IPS DF 6.9 (cell line): ENCODE measurements at regions not wholly inside any gene's neighbourhood (a gene's known extent, or its start where the extent isn't known, plus 50 kb on each side); places are given as distances from the start of the nearest gene placed in this dataset.
"Not testable (repeated sequence)": the region's sequence is repeated elsewhere in the genome, so short reads cannot be mapped to it uniquely, and the experiment has no call there.

Experiments
- DNase-seq: peaks from one replicate; pipeline ENCODE4 v3.0.0-alpha.2; 2013; ENCODE audit warnings: low read depth, low spot score
- H3K27ac ChIP-seq: one replicate; pipeline ENCODE4 v1.5.1; 2013; ENCODE audit warnings: low read length, control low read depth
- H3K27me3 ChIP-seq: 2 replicates; pipeline ENCODE4 v1.6.1; 2013; ENCODE audit warnings: mild to moderate bottlenecking, low read length; ENCODE audit not compliant: control insufficient read depth, insufficient read depth
- H3K36me3 ChIP-seq: 2 replicates; pipeline ENCODE4 v1.6.1; 2013; ENCODE audit warnings: low read length; ENCODE audit not compliant: control insufficient read depth, insufficient read depth
- H3K4me1 ChIP-seq: 2 replicates; pipeline ENCODE4 v1.6.1; 2013; ENCODE audit warnings: low read length; ENCODE audit not compliant: control insufficient read depth, insufficient read depth
- H3K4me3 ChIP-seq: 2 replicates; pipeline ENCODE4 v1.5.1; 2013; ENCODE audit warnings: mild to moderate bottlenecking, low read length
- H3K9me3 ChIP-seq: 2 replicates; pipeline ENCODE4 v1.6.1; 2013; ENCODE audit warnings: low read length, inconsistent platforms; ENCODE audit not compliant: control insufficient read depth, insufficient read depth
- WGBS: extraction: QIAGEN DNeasy Blood & Tissue Kit; methylation state at CpG from one replicate; pipeline ENCODE4 v1.1.7; 2013; ENCODE audit warnings: mixed read lengths, missing lambda C conversion rate; ENCODE audit not compliant: insufficient read length, insufficient coverage; 5-methylcytosine and 5-hydroxymethylcytosine counted together

- DNase-seq: no peak
- Histone ChIP-seq H3K4me3 (no peak overlapping the region), H3K9me3 (no peaks in the 10 kb centered on the region), H3K4me1 (no peaks in the 10 kb centered on the region), H3K36me3 (no peaks in the 10 kb centered on the region), H3K27ac (no peak overlapping the region), H3K27me3 (no peaks in the 10 kb centered on the region)
- no CpG with 5 or more reads among the region's 9 CpGs for WGBS
Observed at GRCh38 chr13:76829572-76830327, 56.5 kb downstream of the KCTD12 start.

- no peak for DNase-seq
- H3K27me3 ChIP-seq: no peaks in the 10 kb centered on the region
- WGBS: no CpG with 5 or more reads among the region's 3 CpGs
Observed at GRCh38 chr13:76828316-76828741, 57.9 kb downstream of the KCTD12 start.

GRCh38 chr13:76826527-76826926 lies 59.7 kb downstream of the KCTD12 start:
- H3K9me3 ChIP-seq: no peaks in the 10 kb centered on the region
- no peaks in the 10 kb centered on the region for H3K27me3 ChIP-seq
- H3K27ac ChIP-seq: no peak overlapping the region
- no peak overlapping the region for H3K4me3 ChIP-seq
- WGBS: no CpG with 5 or more reads among the region's 5 CpGs
- H3K4me1 ChIP-seq: no peaks in the 10 kb centered on the region
- no peaks in the 10 kb centered on the region for H3K36me3 ChIP-seq
- DNase-seq: no peak

More at GRCh38 chr13:76828316-76828741, 57.9 kb downstream of the KCTD12 start:
- H3K9me3 ChIP-seq: no peaks in the 10 kb centered on the region
- no peak overlapping the region for H3K4me3 ChIP-seq
- H3K36me3 ChIP-seq: no peaks in the 10 kb centered on the region
- no peak overlapping the region for H3K27ac ChIP-seq
- H3K4me1 ChIP-seq: no peaks in the 10 kb centered on the region

GRCh38 chr13:76825430-76825829 lies 60.8 kb downstream of the KCTD12 start:
- DNase-seq: no peak
- no CpG with 5 or more reads among the region's 1 CpG for WGBS
- H3K27ac ChIP-seq: no peak overlapping the region

GRCh38 chr13:76823969-76824368 lies 62.2 kb downstream of the KCTD12 start:
- no peak for DNase-seq
- Histone ChIP-seq H3K36me3 (no peaks in the 10 kb centered on the region), H3K27ac (no peak overlapping the region), H3K9me3 (no peaks in the 10 kb centered on the region; the same call in 1 of the 2 replicates), H3K4me3 (no peak overlapping the region), H3K27me3 (no peaks in the 10 kb centered on the region), H3K4me1 (no peaks in the 10 kb centered on the region)

More at GRCh38 chr13:76825430-76825829, 60.8 kb downstream of the KCTD12 start:
- H3K27me3 ChIP-seq: no peaks in the 10 kb centered on the region
- H3K4me3 ChIP-seq: no peak overlapping the region
- H3K36me3 ChIP-seq: no peaks in the 10 kb centered on the region
- no peaks in the 10 kb centered on the region for H3K9me3 ChIP-seq
- no peaks in the 10 kb centered on the region for H3K4me1 ChIP-seq

- no peak for DNase-seq
- no CpG with 5 or more reads among the region's 2 CpGs for WGBS
- no peaks in the 10 kb centered on the region for H3K36me3 ChIP-seq
Observed at GRCh38 chr13:76822698-76823267, 63.4 kb downstream of the KCTD12 start.

GRCh38 chr13:76821222-76821621 lies 65.0 kb downstream of the KCTD12 start:
- not testable (repeated sequence) for DNase-seq, H3K27ac ChIP-seq, H3K4me1 ChIP-seq, H3K27me3 ChIP-seq, H3K36me3 ChIP-seq, H3K4me3 ChIP-seq, H3K9me3 ChIP-seq
- WGBS: no CpG with 5 or more reads among the region's 1 CpG

More at GRCh38 chr13:76822698-76823267, 63.4 kb downstream of the KCTD12 start:
- H3K27ac ChIP-seq: no peak overlapping the region
- no peak overlapping the region for H3K4me3 ChIP-seq
- no peaks in the 10 kb centered on the region; the same call in 1 of the 2 replicates for H3K9me3 ChIP-seq
- no peaks in the 10 kb centered on the region for H3K4me1 ChIP-seq
- no peaks in the 10 kb centered on the region for H3K27me3 ChIP-seq

- Histone ChIP-seq H3K27ac (no peak overlapping the region), H3K27me3 (no peaks in the 10 kb centered on the region), H3K36me3 (no peaks in the 10 kb centered on the region), H3K4me1 (no peaks in the 10 kb centered on the region), H3K4me3 (no peak overlapping the region), H3K9me3 (no peaks in the 10 kb centered on the region; the same call in 1 of the 2 replicates)
- WGBS: no CpG with 5 or more reads among the region's 4 CpGs
- DNase-seq: no peak
Observed at GRCh38 chr13:76820759-76821158, 65.4 kb downstream of the KCTD12 start.

- WGBS: no CpG with 5 or more reads among the region's 5 CpGs
- H3K9me3 ChIP-seq: no peaks in the 10 kb centered on the region; the same call in 1 of the 2 replicates
- no peak for DNase-seq
Observed at GRCh38 chr13:76816394-76816793, 69.8 kb downstream of the KCTD12 start.

GRCh38 chr13:76815344-76815743 lies 70.9 kb downstream of the KCTD12 start:
- Histone ChIP-seq H3K27ac (no peak overlapping the region), H3K9me3 (no peaks in the 10 kb centered on the region; the same call in 1 of the 2 replicates), H3K27me3 (no peaks in the 10 kb centered on the region), H3K36me3 (no peaks in the 10 kb centered on the region), H3K4me3 (no peak overlapping the region), H3K4me1 (no peaks in the 10 kb centered on the region)
- no peak for DNase-seq
- no CpG with 5 or more reads among the region's 2 CpGs for WGBS

More at GRCh38 chr13:76816394-76816793, 69.8 kb downstream of the KCTD12 start:
- Histone ChIP-seq H3K36me3 (no peaks in the 10 kb centered on the region), H3K4me1 (no peaks in the 10 kb centered on the region), H3K27me3 (no peaks in the 10 kb centered on the region), H3K27ac (no peak overlapping the region), H3K4me3 (no peak overlapping the region)

- H3K27ac ChIP-seq: no peak overlapping the region
- no peaks in the 10 kb centered on the region for H3K4me1 ChIP-seq
- DNase-seq: no peak
- H3K4me3 ChIP-seq: no peak overlapping the region
- H3K36me3 ChIP-seq: no peaks in the 10 kb centered on the region
- no peaks in the 10 kb centered on the region for H3K27me3 ChIP-seq
- H3K9me3 ChIP-seq: no peaks in the 10 kb centered on the region
Observed at GRCh38 chr13:76813891-76814290, 72.3 kb downstream of the KCTD12 start.
